Esophagus muscularis mucosa (tissue), 3 donors: ENCODE measurements at regions not wholly inside any gene's neighbourhood (a gene's known extent, or its start where the extent isn't known, plus 50 kb on each side); places are given as distances from the start of the nearest gene placed in this dataset.

Experiments
- CTCF ChIP-seq, 3 experiments: fragments of 200-600 bp in 2 of 3; fragments of 450-650 bp in 1 of 3; sonication (generic) in 2 of 3; IDR thresholded peaks; one replicate each; pipeline ENCODE4 v1.5.1; 2017 to 2019; ENCODE audit warnings: antibody characterized with exemption in 3 of 3, mild to moderate bottlenecking in 2 of 3, moderate library complexity in 1 of 3
- POLR2A ChIP-seq: fragments of 450-650 bp; IDR thresholded peaks from one replicate; pipeline ENCODE4 v1.6.1; 2017; ENCODE audit warnings: antibody characterized with exemption, moderate library complexity, mild to moderate bottlenecking, low read depth

- TF ChIP-seq CTCF (IDR thresholded peaks at IDR 0.05) (no peak), POLR2A (no peak)
These were observed 504.2 kb downstream of the TDRD15 start for GRCh38 chr2:21627938-21628337.
